CD4-positive, alpha-beta T cell treated with Interferon alpha-2 for 1 hour (primary cell): ENCODE measurements at regions not wholly inside any gene's neighbourhood (a gene's known extent, or its start where the extent isn't known, plus 50 kb on each side); places are given as distances from the start of the nearest gene placed in this dataset.

Source experiments
- DNase-seq, 2 donors: peaks; one replicate each; pipeline ENCODE4 v3.0.0-alpha.2; 2020 to 2022

DNA sequence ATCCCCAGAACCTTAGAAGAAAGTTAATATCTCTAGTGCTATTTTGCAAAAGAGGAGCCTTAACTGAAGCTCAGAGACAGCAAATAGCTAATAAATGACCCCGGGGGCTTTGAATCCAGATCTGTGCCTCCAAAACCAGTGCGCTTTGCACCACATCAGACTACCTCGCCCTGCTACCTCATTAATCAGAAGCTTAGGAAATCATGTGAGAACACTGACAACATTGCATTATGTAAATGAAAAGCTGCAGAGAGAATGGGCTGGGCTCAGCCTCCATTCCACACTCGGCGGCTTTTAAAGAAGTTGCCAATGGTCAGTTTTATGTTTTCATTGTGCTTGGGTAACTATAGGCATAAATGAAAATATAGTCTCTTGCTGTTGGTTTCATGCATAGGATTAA lies 54.0 kb upstream of the STMND1 start:
- DNase-seq: no peak

DNA sequence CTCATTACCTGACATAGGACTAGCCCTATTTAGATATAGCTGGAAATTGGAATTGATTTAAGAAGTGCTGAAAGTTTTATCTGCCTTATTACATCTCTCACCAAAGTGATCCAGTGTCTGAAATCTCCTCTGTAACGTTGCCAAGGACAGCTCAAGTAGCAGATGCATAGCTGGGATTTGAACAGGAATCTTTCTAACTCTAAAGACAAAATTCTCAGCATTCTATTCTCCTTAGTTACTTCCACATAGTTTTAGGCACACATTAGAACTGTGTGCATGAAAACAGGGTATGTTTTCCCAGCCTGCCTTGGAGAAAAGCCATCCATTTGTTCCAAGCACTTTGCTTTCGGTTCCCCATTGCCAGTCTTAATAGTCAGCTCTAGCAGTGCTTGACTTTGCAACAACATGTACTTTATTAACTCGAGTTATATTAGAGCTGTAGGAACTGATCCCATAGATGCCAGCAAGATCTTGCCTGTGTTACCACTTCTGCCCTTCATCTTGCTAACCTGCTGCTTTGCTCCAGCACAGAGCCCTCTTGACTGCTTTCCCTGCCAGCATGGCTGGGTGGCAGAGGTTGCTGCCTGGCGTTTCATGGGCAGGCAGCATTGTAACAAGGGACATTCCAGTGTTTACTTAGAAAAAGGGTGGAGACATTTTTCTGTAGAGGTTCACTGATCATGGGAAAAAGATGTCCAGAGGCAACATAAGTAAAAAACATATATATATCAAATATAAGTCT lies 56.1 kb upstream of the STMND1 start:
- DNase-seq: no peak

DNA sequence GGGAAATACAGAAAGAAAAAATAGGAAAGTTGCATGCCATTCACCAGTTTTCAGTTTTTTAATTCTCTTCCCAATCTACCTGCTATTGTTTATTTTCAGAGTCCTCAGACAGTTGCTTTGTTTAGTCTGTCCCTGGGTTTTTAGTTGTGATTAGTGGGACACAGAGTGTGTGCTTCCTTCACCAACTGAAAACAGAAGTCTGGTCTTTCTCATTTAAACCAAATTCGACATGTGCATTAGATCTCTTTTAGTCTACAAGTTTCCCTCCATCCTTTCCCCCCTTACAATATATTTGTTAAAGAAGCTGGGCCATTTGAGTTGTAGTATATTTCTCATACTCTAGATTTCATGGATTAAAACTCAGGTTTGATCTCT lies 58.7 kb upstream of the STMND1 start:
- no peak for DNase-seq

DNA sequence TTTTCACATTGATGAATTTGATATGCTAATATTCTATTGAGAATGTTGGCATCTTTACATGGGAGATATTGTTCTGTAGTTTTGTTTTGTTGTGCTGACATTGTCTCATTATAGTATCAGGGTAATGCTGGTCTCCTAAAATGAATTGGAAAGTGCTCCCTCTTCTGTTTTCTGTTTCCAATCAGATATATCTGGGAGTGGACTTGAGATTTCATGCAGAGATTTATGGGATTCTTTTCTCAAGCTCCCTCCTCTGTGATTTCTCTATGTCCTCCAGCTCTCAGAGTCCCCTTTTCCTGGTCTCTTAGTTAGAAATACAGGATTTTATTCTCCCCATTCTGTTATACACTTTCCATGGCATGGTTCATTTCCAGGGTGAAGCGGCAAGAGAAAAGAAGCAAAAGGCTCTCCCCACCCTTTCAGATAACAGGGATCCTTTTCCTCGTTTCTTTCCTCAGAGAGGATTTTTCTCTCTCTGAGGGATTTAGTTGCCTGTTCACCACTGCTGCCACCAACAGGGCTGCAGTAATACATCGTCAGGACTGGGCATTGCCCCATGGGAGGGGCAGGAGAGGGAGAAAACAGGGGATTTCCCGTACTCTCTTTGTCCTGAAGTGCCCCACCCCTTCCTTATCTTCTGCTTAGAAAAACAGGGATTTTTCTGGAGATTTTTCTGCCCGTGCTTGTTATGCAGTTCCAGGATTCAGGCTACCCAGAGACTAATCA lies 59.3 kb upstream of the STMND1 start:
- DNase-seq: no peak

DNA sequence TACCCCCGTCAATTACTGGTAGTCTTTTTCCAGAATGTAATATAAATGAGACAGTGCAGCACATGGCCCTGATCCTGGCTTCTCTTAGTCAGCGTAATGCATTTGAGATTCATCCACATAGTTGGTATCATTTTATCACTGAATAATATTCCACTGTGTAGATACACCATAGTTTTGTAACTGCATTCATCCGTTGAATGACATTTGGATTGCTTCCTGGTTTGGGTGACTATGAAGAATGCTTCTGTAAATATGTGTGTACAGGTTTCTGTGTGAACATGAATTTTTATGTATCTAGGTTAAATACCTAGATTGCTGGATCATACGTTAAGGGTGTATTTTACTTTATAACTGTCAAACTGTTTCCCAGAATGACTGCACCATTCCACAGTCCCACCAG lies 62.6 kb upstream of the STMND1 start:
- DNase-seq: no peak

DNA sequence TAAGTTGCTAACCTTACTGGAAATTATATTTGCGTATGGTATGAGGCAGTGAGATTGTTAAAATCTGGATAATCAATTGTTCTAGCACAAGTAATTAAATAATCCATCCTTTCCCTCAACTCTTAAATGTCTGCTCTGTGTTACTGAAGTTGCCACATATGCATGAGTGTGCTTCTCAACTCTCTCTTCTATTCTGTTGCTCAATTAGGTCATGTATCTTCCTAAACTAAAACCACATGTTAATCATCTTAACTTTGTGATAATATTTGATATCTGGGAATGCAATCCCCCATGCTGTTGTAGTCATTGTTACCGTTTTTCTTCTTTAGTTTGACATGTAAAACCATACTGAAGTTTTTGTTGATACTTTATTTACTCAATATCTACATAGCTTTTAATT lies 63.5 kb upstream of the STMND1 start:
- no peak for DNase-seq

DNA sequence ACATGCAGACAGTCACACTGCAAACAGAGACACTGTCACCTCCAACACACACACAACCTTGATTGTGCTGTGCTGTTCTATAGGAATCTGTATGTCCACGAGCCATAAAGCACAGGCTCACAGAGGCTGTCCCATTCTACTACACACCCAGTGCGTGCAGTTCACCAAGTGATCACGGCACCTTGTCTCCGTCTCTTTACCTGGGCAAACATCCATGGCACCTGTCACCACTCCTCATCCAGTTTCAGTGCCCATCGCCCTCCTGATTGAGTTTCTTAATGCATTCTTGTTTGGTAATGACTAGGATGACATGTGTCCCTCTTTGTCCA lies 65.8 kb upstream of the STMND1 start:
- no peak for DNase-seq

DNA sequence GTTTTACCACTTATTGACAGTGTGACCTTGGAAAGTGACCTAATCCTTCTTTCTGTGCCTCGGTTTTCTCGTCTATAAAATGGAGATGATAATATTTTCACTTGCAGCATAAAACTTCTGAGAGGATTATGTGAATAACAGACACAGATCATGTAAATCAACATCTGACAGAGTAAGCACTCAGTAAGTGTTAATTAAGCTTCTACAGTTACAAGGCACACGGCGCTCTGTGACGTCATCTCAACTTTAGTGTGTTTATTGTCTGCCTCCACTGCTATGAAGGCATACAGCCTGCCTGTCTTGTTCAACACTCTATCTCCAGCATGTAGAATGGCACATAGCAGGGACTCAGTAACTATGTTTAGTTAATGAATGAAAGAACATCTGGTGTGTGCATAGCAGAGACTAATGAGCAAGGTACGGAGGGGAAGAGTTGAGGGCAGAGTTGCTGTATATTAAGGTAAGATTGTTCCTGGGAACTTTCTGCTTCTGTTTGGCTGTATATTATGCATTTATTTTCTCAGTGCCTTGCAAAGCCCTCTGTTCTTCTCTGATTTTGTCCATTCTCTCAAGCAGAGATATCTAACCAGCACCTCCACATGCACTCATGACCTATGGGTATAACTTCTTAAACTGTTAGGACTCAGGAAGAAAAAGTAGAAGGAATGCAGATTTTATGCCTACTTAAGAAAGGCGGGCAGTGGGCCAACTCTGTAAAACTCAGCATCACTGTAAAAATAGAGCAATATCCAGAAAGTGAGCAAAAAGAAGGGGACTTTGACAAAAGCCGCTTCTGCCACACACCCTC lies 66.4 kb upstream of the STMND1 start:
- DNase-seq: no peak

DNA sequence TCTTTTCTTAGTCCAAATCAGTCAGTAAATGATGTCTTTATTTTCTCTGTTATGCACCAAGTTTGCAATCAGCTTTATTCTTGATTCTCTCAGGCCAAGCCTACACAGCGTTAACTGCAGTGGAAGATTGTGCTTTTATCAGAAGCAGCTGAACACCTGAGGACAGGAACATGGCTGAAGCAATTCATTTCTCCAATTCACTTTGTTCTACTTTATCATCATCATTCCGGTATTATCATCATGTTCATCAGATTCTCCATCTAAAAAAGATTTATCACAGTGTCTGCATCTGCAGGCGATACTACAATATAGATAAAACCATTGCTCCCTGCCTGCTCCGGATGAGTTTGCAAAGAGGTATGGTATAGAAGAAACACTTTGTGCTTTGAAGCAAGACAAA lies 68.1 kb upstream of the STMND1 start:
- no peak for DNase-seq

DNA sequence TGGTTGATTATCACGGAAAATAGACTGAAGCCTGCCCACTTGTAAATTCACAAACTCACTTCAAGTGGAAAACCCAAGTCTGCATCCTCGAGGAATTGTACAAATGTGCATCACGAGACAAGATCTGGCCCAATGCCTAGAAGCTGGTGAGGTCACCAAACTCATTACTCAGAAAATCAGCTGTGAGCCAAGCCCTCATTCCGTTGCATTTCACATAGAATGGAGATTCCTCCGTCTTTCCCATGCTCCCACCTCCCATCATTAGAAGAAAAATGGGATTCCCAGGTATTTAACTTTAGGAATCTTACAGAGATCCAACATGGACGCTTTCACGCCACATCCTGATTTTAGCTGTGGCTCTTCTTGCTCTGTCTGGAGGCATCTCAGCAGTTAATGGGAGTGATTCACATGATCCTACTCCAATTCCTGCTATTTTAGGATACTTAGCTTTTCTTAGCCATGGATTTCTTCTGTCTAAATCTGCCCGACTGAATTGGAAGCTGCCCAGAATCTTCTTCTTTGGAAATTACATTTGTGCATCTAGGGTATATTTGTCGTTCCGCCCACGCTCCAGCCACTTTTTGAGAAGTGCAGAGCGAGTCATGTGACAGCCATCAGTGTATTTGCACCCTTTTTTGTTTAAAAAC lies 68.7 kb upstream of the STMND1 start:
- DNase-seq: no peak

DNA sequence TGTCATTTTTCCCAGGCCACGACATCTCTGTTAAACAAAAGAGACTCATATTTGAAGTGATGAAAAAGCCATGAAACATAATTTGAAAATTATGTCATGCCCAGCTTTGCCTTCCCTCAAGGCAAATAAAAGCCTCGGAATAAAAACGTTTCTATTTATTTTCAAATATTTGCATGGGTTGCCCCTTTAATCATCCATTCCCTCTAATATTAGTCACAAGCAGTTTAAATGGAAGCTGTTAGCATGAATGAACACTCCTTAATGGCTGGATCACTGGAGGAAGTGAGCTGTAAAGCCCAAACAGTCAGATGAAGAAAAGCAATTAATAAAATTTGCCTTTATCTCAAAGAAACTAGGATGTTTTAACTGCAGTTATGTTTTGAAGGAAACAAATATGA lies 69.3 kb upstream of the STMND1 start:
- DNase-seq: no peak

DNA sequence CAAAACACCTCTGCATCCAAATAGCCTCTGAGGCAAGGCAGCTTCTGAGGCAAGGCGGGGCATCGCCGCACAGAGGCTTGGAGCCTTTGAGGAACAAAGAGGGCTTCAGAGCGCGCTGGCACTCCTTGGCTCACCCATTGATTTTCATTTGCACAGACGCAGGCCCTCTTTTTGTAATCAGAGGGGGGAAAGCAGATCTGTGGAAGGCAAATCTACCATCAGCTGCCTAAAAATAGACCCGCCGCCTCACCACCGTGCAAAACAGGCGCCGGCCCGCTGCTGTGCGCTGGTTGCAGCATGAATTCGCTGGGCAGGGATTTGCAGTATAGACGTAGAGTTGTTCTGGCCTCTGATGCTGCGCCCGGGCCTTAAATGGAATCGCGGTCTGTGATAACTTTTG lies 69.9 kb upstream of the STMND1 start:
- no peak for DNase-seq

DNA sequence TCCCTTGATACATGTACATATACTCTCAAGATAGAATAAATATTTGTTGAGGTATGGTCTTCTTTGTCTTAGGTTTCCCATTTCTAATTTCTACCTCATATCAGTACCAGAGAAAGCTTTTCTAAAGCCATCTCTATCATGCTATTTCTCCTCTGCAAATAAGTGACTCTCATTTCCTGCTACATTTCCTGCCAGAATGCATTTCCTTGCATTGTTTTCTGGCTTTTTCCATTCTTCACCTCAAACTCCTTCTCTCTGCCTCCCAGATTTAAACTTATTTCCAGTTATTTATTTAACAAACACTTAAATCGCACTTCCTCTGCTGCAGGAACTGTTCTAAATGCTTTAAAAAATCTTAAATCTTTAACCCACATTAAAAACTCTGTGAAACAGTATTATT lies 74.4 kb upstream of the STMND1 start:
- DNase-seq: no peak

DNA sequence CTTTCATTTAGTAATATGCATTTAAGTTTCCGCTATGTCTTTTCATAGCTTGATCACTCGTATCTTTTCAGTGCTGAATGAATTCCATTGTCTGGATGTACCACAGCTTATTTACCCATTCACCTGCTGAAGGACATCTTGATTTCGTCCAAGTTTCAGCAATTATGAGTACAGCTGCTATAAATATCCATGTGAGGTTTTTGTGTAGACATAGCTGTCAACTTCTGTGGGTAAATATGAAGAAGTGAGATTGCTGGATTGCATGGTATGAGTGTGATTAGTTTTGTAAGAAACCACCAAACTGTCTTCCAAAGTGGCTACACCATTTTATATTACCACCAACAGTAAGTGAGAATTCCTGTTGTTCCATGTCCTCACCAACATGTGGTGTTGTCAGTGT lies 79.2 kb upstream of the STMND1 start:
- DNase-seq: no peak

DNA sequence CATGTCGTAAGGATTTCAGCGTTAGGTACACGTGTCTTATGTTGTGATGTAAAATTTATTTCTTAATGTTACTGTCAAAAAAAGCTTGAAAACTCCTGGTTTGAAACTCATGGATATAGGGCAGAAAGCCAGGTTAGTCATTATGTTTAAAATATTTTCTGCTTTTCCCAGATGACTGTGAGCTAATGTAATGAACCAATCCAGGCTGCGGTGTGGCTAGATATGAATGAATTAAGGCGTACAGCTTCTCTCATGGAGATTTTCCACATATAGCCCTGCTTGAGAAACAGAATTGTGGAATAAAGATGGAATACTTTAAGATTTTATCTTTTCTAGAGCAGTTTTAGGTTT lies 80.3 kb upstream of the STMND1 start:
- DNase-seq: no peak

DNA sequence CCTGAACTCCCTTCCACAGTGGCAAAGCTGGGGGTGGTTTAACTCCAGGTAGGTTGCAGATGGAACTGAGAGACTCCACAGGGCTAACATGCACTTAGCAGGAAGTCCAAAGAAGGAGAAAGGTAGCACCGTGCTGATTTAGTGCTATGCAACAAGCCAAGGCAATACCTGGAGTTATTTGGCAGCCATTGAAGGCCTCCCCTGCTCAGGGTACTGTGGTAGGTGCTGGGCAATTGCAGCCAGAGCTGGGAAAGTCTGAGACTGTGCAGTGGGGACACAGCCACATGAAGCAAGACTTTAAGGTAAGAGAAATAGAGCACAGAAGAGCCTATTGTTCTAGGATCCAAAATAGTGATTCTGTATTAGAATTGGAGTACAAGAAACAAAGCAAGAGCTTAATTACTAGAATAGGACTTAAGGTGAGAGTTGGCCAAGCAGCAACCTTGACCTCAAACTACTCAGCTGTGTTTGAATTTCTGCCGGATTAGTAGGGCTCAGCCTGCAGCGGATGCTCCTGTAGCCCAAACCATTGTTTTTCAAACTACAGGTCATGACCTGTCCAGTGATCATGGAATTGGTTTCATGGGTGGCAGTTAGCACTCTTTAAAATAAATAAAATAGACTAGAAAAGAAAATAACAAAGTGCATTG lies 80.8 kb upstream of the STMND1 start:
- no peak for DNase-seq

DNA sequence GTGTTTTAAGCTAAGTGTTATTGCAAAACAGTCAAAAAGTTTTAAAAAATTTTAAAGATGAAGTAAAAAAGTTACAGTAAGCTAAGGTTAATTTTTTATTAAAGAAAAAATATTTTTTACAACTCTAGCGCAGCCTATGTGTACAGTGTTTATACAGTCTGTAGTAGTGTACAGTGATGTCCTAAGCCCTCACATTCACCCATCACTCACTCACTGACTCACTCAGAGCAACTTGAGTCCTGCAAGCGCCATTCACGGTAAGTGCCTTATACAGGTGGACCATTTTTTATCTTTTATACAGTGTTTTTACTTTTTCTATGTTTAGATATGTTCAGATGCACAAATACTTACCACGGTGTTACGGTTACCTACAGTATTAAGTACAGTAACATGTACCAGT lies 83.4 kb upstream of the STMND1 start:
- DNase-seq: no peak

DNA sequence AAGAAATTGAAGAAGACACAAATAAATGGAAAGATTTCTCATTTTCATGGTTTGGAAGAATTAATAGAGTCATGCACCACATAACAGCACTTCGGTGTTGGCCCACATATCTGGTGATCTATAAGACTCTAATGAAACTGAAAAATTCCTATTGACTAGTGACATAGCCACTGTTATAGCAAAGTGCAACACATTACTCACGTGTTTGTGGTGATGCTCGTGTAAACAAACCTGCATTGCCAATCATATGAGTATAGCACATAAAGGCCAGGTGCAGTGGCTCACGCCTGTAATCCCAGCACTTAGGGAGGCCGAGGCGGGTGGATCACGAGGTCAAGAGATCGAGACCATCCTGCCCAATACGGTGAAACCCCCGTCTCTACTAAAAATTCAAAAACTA lies 84.4 kb upstream of the STMND1 start:
- no peak for DNase-seq

DNA sequence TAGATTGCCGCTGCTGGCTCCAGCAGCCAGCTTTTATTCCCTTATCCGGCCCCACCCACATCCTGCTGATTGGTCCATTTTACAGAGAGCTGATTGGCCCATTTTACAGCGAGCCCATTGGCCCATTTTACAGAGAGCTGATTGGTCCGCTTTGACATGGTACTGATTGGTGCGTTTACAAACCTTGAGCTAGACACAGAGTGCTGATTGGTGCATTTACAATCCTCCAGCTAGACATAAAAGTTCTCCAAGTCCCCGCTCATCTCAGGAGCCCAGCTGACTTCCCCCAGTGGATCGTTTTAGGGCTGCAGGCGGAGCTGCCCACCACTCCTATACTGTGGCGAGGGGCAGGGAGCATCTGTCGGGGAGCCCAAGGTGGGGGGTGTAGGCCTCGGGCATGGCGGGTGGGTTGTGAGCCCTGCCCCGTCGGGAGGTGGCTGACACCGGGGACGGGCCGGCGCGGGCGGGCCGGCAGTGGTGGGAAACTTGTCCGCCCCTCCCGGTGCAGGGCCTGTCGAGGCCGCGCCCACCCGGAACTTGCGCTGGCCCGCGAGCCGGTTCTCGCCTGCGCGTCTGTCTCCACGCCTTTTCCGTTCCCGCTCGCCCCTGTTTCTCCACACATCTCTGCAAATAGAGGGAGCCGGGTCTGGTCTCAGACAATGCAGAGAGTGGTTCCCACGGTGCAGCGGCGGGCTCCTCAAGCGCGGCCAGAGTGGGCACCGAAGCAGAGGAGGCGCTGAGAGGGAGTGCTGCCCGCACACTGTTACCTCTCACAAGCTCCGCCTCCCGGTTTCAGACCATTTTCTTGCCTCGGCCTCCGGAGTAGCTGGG lies 86.1 kb upstream of the STMND1 start:
- peak; percentile 55 to 80 for DNase-seq

DNA sequence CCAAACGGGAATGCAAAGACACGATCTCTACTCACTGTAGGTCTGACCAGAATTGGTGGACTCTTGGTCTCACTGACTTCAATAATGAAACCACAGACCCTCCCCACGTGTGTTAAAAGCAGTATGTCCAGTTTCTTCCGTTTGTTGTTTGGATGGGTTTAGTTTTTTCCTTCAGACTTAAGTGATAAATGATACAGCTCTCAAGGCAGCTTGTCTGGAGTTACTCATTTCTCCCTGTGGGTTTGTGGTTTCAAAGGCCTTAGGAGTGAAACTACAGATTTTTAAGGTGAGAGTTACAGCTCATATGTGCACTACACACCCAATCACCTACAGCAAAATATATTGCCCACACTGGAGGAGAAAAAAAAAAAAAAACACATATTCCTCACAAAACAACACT lies 86.7 kb upstream of the STMND1 start:
- no peak for DNase-seq

DNA sequence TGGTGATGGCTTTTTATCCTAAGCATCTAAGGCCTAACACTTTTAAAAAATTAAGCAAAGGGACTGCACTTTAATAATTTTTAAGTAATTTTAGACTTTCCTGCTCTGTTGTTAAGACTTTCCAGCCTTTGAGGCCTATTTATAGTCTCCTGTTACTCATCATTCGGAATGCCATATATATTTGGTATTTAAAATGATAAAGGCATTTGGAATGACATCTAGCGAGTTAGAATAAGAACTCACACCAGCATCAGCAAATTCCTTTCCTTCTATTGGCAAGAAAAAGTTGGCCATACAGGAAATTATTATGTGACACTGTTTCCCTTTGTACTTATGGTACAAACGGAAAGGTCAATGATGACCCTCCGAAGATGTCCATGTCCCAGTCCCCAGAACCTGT lies 88.1 kb upstream of the STMND1 start:
- no peak for DNase-seq
